Astrocyte of the hippocampus (primary cell): ENCODE measurements at regions not wholly inside any gene's neighbourhood (a gene's known extent, or its start where the extent isn't known, plus 50 kb on each side); places are given as distances from the start of the nearest gene placed in this dataset.
"Not testable (repeated sequence)": the region's sequence is repeated elsewhere in the genome, so short reads cannot be mapped to it uniquely, and the experiment has no call there.

Source experiments
- DNase-seq: peaks from one replicate; pipeline ENCODE4 v3.0.0; 2011; ENCODE audit warnings: low read depth, low spot score

DNA sequence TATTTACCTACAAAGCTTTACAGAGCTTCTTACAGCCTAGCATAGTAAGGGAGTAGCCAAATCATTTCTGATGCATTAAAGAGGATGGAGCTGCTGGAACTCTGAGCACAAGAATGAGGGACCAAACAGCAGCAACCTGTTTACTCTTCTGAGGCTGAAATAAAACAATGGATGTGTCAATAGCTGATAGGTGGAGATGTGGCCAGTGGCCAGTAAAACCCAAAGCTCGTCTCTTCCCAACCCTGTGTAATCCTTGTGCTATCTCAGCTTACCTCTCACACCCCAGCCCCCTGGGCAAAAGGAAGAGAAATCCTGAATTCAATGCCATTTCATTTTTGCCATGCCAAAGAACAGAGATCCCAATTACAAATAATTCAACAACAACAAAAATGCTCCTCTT lies 446.7 kb upstream of the SMIM31 start:
- DNase-seq = no peak

- no peak for DNase-seq
Observed at GRCh38 chr4:164312671-164313070, 441.3 kb upstream of the SMIM31 start.

DNA sequence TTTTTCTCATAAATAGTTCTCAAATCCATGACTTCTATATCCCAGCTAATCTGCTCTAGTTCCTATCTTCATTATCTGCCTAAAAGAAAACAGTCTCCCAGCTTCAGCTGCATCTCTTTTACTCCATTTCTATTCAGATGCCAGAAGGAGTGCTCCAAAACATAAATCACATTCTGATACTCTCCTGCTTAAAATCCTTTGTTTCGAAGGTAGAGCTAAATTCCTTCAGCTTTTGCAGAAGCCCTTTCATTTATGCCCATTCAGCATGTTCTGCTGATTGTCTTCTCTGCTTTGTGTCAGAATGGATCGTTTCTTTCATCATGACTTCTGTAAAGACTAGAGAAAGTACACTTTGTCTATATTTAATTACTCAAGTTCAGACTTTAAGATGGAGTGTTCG lies 440.1 kb upstream of the SMIM31 start:
- no peak for DNase-seq

DNA sequence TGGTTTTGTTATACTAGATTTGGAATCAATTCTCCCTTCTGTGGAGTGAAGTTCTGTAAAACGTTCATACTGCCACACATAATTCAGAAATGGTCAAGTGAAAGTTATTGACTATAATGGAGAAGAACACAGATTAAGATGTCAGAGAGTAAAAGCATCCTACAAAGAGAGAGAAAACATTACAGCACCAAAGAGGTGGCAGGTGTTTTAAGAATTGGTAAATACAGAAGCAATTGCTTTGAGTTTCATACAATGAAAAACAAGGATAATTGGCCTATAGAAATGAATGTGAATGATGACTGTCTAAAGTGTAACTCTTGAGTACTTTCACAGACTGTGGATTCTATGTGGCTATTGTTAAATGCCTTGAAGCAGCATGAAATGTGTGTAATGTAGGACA lies 435.6 kb upstream of the SMIM31 start:
- no peak for DNase-seq

GRCh38 chr4:164319688-164320087 lies 434.2 kb upstream of the SMIM31 start:
- DNase-seq = no peak

- no peak for DNase-seq
Observed at GRCh38 chr4:164320847-164321246, 433.1 kb upstream of the SMIM31 start.

DNA sequence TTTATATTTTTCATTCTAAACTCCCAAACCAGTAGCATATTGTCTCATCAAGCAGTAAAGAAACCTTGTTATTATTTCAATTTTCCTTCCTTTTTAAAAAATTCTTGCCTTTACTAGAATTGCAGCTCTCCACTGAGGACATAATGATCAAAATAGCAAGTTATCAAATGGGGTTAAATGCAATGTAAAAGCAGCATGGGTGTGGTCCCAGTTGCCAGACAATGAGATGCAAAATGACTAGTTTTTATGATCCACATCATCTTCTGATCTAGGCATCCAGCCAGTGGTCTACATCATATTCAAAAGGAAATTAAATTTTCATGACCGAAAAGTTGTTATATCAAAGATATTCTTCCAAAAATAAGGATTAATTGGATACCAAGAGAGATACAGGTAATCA lies 427.9 kb upstream of the SMIM31 start:
- DNase-seq = no peak

DNA sequence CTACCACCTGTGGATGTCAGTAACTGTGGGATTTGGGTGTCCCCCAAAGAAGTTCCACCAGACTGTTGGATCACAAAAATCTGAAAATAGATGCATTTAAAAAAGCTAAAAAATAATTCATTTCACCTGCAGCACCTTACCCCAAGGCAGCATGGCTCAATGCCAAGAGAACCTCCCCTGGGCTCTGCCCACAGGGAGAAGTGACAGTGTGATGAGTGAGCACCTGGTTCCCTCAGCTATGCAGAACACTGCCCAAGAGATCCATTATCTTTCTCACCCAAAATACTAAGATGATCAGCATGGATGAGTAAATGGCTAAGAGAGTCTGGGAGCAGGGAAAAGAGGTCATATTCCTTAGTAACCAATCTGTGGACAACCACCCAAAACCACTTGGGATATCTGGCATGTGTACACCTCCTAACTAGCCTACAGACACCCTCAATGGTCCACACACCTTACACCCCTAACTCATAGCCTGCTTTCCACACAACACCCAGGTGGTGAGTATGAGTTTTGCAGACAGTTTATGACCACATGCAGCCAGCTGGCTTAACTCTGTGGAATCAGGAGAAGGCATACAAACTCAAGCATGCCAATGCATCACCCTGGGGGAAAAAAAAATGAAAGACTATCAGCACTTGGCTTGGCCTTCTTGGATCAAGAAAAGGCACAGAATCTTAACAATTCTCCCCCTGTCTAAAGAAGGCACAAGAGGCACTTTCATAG lies 416.5 kb upstream of the SMIM31 start:
- no peak for DNase-seq

GRCh38 chr4:164343472-164343976 lies 410.4 kb upstream of the SMIM31 start:
- no peak for DNase-seq

DNA sequence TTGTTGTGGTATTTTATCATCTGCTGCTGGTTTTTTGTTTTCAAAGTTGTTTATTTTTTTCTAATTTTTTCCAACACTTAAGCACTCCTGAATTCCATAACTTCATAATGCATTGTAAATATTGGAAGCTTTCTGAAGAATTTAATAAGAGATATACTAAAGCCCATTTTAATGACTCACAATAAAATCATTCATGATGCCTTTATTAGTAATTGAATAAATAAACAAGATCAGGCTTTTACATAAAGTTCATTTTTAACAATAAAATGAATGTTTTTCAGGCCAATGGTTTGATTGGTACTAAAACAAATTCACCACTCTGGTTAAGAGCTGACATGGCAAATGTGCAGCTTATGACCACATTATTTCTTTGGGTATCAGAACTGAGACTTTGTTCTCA lies 408.2 kb upstream of the SMIM31 start:
- DNase-seq = no peak

- DNase-seq = peak; percentile 48
Observed at GRCh38 chr4:164350061-164350460, 403.9 kb upstream of the SMIM31 start.

DNA sequence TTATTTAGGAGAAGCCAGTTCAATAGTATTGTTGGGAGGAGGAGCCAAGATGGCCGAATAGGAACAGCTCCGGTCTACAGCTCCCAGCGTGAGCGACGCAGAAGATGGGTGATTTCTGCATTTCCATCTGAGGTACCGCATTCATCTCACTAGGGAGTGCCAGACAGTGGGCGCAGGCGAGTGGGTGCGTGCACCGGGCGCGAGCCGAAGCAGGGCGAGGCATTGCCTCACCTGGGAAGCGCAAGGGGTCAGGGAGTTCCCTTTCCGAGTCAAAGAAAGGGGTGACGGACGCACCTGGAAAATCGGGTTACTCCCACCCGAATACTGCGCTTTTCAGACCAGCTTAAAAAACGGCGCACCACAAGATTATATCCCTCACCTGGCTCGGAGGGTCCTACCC lies 403.2 kb upstream of the SMIM31 start:
- DNase-seq = not testable (repeated sequence)

DNA sequence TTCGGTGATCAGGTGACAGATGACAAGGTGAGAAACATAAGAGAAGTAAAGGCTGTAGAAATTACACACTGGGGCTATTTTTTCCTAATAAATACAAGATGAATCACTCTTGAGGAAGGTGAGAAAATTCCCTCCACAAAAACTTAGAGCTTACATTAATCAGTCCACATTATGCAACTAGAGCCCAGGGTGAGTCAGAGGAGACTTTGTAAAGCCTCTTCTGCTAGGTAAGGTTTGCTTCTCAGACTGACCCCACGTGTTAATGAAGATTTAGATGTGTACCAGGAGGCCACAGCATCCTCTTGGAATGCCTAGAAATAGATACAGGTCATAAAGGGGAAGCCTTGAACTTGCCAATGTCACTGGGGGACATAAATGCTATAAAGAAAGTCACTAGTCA lies 396.0 kb upstream of the SMIM31 start:
- peak; percentile 59 for DNase-seq

DNA sequence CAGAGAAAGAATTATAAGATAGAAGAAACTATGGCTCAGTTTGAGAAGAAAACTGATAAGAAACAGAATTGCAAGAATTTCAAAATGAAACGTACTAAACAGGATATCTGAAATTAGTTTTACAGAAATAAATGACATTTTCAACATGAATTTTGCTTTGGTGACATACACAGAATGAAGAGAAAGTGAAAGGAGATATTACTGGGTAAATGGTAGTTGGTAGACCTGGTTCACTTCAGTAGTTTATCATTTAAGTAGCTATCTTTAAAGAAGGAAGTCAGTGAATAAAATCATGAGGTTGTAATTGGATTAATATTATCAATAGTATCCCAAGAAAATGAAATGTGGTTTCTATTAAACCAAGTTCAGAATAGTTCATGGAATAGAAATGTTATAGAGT lies 395.5 kb upstream of the SMIM31 start:
- DNase-seq = no peak

DNA sequence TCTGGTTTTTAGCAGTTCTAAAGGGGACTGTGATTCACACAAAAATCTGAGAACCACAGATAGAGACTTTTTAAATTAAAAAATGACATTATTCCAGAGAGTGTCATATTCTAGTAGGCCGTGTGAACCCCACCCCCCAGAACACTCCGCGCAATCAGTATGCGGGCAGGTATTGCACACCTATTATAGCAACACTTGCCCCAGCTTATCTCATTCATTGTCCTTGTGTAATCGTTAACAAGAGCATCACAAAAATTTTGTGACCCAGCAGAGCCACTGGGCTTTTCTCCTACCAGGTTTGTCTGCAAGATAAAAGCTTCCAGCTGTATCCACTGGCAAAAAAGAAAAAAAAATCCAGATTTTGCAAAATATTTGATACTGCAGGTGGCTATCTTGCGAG lies 394.1 kb upstream of the SMIM31 start:
- DNase-seq = no peak

DNA sequence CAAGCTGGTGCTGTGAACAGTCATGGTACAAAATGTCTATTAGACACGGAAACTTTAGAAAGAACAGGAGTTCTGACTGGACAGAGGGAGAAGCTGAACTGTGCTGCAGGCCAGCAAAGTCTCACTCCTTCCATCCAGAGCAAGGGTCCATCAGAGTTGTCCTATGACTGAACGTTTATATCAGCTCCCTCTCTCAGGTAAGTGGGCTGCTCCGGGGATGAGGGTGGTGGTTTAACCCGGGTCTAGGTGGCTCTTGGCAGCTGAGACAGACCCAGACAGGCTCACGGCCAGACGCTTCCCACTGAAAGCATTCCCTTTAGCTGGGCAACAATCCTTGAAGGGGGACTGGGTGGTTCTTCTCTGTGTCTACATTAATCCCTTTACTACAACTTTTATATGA lies 385.0 kb upstream of the SMIM31 start:
- DNase-seq = no peak

GRCh38 chr4:164373021-164373420 lies 380.9 kb upstream of the SMIM31 start:
- DNase-seq = no peak

GRCh38 chr4:164377277-164377676 lies 376.7 kb upstream of the SMIM31 start:
- no peak for DNase-seq

GRCh38 chr4:164378361-164378760 lies 375.6 kb upstream of the SMIM31 start:
- no peak for DNase-seq

DNA sequence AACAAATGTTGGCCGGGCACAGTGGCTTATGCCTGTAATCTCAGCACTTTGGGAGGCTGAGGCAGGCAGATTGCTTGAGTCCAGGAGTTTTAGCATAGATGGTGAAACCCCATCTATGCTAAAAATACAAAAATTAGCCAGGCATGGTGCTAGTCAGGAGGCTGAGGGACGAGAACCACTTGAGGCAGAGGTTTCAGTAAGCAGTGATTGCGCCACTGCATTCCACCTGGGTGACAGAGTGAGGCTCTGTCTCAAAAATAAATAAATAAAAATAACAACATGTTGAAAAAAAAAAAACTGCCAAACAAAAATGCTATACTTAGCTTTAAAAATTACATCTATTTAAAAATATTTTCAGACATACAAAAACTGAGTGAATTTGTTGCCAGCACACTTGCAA lies 374.2 kb upstream of the SMIM31 start:
- no peak for DNase-seq

DNA sequence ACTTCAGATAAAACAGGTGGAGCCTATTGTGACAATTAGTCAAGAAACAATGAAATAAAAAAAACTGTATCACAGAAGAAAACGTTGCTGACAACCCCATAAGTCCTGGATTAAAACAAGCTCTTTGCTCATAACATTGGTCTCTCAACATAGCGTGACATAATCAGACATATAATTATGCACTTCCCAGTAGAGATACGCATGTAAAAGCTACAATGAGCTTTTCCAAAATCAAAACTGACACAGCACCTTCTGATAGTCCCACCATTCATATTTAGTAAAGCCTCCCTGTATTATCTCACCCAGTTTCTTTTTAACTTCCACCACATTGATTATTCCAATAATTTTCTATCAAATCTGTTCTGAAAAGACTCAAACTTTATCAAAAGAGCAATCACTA lies 372.1 kb upstream of the SMIM31 start:
- no peak for DNase-seq

GRCh38 chr4:164383058-164383357 lies 370.9 kb upstream of the SMIM31 start:
- DNase-seq = no peak

- DNase-seq = peak; percentile 95
Observed at GRCh38 chr4:164383358-164384220, 370.3 kb upstream of the SMIM31 start.
